ENCODE measurements at regions not wholly inside any gene's neighbourhood (a gene's known extent, or its start where the extent isn't known, plus 50 kb on each side); places are given as distances from the start of the nearest gene placed in this dataset.

DNA sequence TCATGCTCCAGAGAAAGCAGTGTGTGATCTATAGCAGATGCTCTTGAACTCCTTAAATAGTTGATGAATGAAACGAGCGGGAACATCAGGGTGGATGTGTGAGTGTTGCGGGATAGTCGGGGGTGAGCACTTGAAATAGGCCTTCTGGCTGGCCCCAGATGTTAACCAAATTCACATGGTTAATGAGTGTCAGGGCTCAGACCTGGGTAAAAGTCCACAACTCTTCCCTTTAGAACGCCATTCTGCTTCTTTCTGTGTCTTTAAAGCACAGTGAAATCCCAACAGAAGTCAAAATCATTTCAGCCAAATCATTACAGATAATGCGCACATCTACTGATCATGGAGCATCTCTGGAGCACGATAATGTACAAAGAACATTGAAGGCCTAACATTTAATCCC is 249.4 kb upstream of the BOD1L1 start (continued):
- TF ChIP-seq, protein P1, sequence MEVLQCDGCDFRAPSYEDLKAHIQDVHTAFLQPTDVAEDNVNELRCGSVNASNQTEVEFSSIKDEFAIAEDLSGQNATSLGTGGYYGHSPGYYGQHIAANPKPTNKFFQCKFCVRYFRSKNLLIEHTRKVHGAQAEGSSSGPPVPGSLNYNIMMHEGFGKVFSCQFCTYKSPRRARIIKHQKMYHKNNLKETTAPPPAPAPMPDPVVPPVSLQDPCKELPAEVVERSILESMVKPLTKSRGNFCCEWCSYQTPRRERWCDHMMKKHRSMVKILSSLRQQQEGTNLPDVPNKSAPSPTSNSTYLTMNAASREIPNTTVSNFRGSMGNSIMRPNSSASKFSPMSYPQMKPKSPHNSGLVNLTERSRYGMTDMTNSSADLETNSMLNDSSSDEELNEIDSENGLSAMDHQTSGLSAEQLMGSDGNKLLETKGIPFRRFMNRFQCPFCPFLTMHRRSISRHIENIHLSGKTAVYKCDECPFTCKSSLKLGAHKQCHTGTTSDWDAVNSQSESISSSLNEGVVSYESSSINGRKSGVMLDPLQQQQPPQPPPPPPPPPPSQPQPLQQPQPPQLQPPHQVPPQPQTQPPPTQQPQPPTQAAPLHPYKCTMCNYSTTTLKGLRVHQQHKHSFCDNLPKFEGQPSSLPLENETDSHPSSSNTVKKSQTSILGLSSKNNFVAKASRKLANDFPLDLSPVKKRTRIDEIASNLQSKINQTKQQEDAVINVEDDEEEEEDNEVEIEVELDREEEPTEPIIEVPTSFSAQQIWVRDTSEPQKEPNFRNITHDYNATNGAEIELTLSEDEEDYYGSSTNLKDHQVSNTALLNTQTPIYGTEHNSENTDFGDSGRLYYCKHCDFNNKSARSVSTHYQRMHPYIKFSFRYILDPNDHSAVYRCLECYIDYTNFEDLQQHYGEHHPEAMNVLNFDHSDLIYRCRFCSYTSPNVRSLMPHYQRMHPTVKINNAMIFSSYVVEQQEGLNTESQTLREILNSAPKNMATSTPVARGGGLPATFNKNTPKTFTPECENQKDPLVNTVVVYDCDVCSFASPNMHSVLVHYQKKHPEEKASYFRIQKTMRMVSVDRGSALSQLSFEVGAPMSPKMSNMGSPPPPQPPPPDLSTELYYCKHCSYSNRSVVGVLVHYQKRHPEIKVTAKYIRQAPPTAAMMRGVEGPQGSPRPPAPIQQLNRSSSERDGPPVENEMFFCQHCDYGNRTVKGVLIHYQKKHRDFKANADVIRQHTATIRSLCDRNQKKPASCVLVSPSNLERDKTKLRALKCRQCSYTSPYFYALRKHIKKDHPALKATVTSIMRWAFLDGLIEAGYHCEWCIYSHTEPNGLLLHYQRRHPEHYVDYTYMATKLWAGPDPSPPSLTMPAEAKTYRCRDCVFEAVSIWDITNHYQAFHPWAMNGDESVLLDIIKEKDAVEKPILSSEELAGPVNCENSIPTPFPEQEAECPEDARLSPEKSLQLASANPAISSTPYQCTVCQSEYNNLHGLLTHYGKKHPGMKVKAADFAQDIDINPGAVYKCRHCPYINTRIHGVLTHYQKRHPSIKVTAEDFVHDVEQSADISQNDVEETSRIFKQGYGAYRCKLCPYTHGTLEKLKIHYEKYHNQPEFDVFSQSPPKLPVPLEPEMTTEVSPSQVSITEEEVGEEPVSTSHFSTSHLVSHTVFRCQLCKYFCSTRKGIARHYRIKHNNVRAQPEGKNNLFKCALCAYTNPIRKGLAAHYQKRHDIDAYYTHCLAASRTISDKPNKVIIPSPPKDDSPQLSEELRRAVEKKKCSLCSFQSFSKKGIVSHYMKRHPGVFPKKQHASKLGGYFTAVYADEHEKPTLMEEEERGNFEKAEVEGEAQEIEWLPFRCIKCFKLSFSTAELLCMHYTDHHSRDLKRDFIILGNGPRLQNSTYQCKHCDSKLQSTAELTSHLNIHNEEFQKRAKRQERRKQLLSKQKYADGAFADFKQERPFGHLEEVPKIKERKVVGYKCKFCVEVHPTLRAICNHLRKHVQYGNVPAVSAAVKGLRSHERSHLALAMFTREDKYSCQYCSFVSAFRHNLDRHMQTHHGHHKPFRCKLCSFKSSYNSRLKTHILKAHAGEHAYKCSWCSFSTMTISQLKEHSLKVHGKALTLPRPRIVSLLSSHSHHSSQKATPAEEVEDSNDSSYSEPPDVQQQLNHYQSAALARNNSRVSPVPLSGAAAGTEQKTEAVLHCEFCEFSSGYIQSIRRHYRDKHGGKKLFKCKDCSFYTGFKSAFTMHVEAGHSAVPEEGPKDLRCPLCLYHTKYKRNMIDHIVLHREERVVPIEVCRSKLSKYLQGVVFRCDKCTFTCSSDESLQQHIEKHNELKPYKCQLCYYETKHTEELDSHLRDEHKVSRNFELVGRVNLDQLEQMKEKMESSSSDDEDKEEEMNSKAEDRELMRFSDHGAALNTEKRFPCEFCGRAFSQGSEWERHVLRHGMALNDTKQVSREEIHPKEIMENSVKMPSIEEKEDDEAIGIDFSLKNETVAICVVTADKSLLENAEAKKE (CRISPR knock-in tag; IDR thresholded peaks at IDR 0.05) = no peak

DNA sequence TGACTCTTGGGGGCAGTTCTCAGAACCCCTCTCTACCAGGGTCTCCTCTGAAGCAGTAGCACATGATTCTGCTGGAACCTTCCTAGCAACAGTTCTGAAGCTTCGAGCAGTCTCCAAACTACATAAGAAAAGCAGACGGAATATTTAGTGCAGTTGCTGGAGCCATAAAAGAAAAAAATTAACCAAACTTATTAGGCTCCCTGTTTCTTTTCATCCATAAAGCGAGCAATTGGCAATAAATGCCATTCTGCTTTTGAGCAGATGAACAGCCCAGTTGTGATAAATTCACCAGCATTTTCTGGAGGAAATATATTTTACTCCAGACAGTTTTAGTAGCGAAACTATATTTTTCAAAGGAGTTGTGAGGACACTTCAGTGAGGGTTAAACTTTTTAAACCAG is 250.1 kb upstream of the BOD1L1 start:
- H3K4me2 ChIP-seq = no peak overlapping the region
- no peaks in the 10 kb centered on the region for H3K27me3 ChIP-seq (ENCODE audit: insufficient read depth)
- H2AFZ ChIP-seq = no peak overlapping the region
- H3F3A ChIP-seq (replicated peaks; ENCODE audit: low read depth) = no peaks in the 10 kb centered on the region
- no peaks in the 10 kb centered on the region for H3K36me3 Mint-ChIP-seq (ENCODE audit: low read depth)
- no peaks in the 10 kb centered on the region for H3K36me3 ChIP-seq (ENCODE audit: insufficient read depth)
- ATAC-seq (no peak), DNase-seq (ENCODE audit: low spot score) (no peak)
- H3K4me3 ChIP-seq = no peak overlapping the region
- peaks cover 2% of the 10 kb centered on the region for H3K27me3 Mint-ChIP-seq (ENCODE audit: insufficient read depth, low read depth, poor library complexity)
- no peaks in the 10 kb centered on the region for H3K4me1 ChIP-seq (ENCODE audit: insufficient read depth)
- H3K27ac ChIP-seq (ENCODE audit: low read depth) = no peak overlapping the region
- H4K20me1 ChIP-seq (replicated peaks; ENCODE audit: insufficient read depth) = no peaks in the 10 kb centered on the region
- H3K9me3 Mint-ChIP-seq = no peaks in the 10 kb centered on the region; the same call in 2 of the 3 replicates
- H3K4me1 Mint-ChIP-seq = no peaks in the 10 kb centered on the region; the same call in 2 of the 3 replicates
- 0 out of 2 replicates have a peak, but pooled peaks cover 14% of the 10 kb centered on the region for H3K9me2 ChIP-seq (ENCODE audit: insufficient read depth)
- H3K27ac Mint-ChIP-seq = no peak overlapping the region
- no peaks in the 10 kb centered on the region for H3K79me2 ChIP-seq (replicated peaks; ENCODE audit: insufficient read depth)
- no peak overlapping the region for H3K4me3 Mint-ChIP-seq
- TF ChIP-seq REST (IDR thresholded peaks at IDR 0.05; ENCODE audit: unreplicated experiment) (no peak), ZNF114 (CRISPR knock-in tag; IDR thresholded peaks at IDR 0.05) (no peak), CREB1 (CRISPR knock-in tag; IDR thresholded peaks at IDR 0.05; ENCODE audit: low read depth) (no peak), JUNB (IDR thresholded peaks at IDR 0.05; ENCODE audit: unreplicated experiment) (no peak), ZNF331 (CRISPR knock-in tag; IDR thresholded peaks at IDR 0.05; ENCODE audit: low read depth) (no peak), EZH2phosphoT487 (IDR thresholded peaks at IDR 0.05; ENCODE audit: unreplicated experiment) (no peak), STAT1 (IDR thresholded peaks at IDR 0.05; ENCODE audit: unreplicated experiment) (no peak), POLR2AphosphoS5 (IDR thresholded peaks at IDR 0.05; ENCODE audit: low read depth) (no peak)
- TF ChIP-seq, protein P2, sequence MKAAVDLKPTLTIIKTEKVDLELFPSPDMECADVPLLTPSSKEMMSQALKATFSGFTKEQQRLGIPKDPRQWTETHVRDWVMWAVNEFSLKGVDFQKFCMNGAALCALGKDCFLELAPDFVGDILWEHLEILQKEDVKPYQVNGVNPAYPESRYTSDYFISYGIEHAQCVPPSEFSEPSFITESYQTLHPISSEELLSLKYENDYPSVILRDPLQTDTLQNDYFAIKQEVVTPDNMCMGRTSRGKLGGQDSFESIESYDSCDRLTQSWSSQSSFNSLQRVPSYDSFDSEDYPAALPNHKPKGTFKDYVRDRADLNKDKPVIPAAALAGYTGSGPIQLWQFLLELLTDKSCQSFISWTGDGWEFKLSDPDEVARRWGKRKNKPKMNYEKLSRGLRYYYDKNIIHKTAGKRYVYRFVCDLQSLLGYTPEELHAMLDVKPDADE (IDR thresholded peaks at IDR 0.05) = no peak

Data from GM23338 (cell line).